ENCODE measurements at regions not wholly inside any gene's neighbourhood (a gene's known extent, or its start where the extent isn't known, plus 50 kb on each side); places are given as distances from the start of the nearest gene placed in this dataset.
"Not testable (repeated sequence)": the region's sequence is repeated elsewhere in the genome, so short reads cannot be mapped to it uniquely, and the experiment has no call there.

DNA sequence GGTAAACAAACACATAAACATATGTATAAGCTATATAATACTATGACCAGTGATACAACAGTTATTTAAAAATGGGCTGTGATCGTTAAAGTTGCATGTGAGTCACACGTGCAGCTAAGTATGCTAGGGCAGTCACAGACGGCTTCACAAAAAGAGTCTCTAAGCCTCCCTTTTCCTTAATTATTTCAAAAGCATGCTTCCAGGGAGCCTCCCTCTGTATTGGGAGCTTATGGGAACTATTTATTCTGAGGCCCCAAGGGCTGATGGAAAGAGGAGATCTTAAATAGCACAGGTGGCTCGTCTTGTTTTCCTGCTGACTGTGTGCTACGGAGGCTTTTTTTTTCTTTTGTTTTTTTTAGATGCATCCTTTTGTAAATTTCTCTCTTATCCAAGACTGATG lies 94.3 kb downstream of the ADCYAP1 start:
- no peak for FAIRE-seq

DNA sequence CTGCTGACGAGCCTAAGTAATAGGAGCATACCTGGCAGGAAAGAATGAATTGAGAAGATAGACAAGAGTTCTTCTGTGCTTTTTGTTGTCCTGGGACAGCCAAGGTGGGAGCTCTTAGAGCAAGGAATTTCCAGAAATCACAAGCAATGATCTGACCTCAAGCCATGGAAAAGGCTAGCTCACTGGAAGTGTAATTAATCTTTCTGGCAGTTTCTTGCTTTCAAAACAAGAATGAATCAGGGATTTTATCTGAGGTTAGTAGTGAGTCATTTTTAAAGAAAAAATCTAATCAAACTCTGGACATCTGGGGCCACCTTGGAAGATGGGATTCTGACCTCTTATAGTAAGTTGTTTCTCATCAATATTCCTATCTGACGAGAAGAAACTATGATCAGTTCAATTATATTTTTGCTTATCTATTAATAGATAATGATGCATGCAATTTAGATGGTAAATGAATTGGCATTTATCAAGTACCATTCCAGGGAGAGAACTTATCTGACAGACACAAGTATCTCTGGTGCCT lies 98.0 kb downstream of the ADCYAP1 start:
- no peak for FAIRE-seq

DNA sequence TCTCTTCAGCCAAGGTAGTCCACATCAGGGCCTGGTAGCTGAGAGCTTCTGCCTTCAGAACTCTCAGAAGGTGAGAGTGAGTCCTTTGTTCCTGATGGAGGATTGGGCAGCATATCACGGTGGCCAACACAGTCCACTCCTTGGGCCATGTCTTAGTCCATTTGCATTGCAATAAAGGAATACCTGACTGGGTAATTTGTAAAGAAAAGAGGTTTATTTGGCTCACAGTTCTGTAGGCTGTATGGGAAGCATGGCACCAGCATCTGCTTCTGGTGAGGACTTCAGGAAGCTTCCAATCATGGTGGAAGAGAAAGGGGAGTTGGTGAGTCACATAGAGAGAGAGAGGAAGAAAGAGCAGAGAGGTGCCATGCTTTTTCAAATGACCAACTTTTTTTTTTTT lies 98.8 kb downstream of the ADCYAP1 start:
- no peak for FAIRE-seq

GRCh38 chr18:1006304-1006703 lies 101.6 kb downstream of the ADCYAP1 start:
- no peak for FAIRE-seq

GRCh38 chr18:1006965-1007364 lies 102.3 kb downstream of the ADCYAP1 start:
- FAIRE-seq: no peak

- no peak for FAIRE-seq
Measured at GRCh38 chr18:1011349-1011748, 106.7 kb downstream of the ADCYAP1 start.

- FAIRE-seq: no peak
Measured at GRCh38 chr18:1012775-1013174, 108.1 kb downstream of the ADCYAP1 start.

GRCh38 chr18:1013951-1014350 lies 109.3 kb downstream of the ADCYAP1 start:
- FAIRE-seq: no peak

DNA sequence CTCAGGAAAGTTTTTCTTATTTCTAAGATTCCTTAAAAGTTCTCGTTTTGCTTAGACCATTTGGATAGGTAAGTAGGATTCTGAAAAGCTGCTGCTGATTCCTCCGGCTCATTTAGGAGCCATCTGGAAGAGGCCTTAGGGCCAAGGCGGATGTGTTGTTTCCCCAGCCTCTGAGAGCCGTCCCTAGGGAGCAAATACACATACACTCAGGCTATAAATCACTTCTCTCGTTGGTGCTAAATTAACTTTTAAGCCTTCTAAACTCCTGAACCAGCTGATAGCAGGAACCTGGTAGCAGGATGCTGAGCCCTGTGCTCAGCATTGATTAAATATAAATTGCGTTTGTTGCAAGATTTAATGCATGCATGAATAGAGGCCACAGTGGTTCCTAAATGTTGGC lies 109.8 kb downstream of the ADCYAP1 start:
- FAIRE-seq: no peak

DNA sequence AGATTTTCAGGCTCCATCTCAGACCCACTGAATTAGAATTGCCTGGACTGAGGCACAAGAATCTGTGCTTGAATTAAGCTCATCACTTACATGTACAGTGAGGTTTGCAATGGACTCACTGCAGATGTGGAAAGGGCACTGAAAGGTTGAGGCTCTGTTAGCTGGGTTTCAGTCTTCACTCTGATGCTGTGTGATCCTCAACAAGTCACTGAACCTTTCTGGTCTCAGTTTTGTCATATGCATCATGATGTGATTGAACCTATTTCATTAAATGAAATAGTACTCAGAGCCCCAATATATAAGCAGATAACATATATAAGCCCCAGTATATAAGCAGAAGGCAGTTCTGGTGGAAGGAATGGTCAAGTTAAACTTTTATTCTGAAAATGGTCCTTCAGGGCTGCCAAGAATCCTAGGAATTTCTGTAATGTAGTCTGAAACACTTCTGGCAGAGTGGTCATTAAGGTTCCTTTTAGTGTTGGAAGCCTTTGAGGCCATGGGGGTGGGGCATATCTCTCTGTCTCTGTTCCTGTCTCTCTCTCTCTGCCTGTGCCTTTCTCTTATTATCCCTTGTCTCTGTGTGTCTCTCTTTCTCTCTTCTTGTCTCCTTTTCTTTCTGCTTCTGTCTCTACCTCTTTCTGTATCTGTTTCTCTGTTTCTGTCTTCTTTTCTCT lies 110.4 kb downstream of the ADCYAP1 start:
- FAIRE-seq: no peak

- FAIRE-seq: no peak
Measured at GRCh38 chr18:1015777-1016176, 111.1 kb downstream of the ADCYAP1 start.

DNA sequence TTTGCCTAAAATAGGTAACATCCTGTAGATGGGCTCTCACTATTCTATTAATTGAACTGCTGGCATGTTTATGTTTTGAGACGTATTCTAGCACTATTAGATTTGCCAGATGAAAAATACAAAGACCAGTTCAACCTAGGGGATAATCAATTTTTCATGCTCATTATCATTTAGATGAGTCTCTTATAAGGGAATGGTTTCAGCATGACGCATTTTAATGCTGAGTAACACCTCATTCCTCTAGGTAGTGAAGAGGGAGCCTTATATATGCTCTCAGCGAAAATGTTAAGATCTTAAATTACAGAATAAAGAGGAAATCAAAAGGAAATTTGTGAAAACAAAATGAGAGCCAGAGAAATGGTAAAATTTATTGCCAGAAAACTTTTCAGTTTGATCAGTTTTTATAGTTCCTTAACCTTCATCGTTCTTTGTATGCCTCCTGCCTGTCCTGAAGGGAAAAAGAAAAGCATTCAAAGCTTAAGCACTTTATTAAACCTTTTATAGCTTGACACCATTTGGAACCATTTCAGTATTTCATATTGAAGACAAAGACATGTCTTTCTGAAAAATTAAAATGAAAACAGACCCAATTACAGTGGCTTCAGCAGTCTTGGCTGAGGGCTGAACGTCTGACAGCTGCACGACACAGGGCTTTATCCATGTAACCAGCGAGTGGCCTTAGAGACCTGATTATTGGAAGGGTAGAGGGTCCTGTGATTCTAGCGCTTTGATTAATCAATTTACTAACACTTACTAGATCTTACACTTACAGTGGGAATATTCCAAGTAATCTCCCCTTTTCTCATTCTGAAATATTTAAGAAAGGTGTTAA lies 112.8 kb downstream of the ADCYAP1 start:
- FAIRE-seq: no peak

DNA sequence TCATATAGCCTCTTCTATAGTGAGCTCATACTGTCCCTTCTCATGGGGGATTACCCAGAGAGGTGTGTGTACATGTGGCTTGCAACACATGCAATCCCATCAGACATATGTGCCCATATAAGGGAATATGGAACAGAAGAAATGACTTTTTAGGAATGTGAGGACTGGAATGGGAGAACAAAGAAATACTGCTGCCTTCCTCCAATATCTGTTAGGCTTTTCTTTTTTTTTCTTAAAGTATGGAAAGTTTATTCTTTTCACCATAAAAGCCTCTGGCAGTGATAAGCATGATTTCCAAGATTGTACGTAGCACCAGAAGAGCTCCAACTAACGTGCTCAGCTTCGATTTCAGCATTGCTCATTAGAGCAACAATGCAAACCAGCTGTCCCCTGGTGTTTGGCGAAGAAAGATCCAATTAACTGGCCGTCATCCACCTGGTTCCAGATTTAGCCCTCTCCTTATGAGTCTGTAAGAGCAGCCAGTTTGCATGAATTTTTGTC lies 113.6 kb downstream of the ADCYAP1 start:
- FAIRE-seq: no peak

DNA sequence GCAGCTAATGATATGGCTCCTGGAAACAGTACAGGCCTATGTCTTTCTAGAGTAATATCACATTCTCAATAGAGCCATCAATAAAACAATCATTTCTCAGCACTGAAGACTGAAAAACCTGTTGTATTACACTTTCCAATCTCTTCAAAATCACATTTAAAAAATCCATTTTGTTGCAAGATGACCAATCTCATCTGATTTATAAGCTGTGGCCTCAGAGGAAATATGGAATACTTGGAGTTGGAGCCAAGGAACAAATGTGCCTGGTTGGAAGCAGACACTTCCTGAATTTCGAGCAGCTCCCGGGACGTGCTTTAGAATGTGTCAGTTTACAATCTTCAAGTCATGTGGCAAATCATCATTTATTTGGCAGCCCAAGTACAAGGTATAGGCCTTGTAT lies 114.5 kb downstream of the ADCYAP1 start:
- no peak for FAIRE-seq

- FAIRE-seq: no peak
Measured at GRCh38 chr18:1020731-1021344, 116.2 kb downstream of the ADCYAP1 start.

GRCh38 chr18:1026930-1027329 lies 122.3 kb downstream of the ADCYAP1 start:
- FAIRE-seq: no peak

- not testable (repeated sequence) for FAIRE-seq
Measured at GRCh38 chr18:1033092-1033491, 128.4 kb downstream of the ADCYAP1 start.

- no peak for FAIRE-seq
Measured at GRCh38 chr18:1034971-1035370, 130.3 kb downstream of the ADCYAP1 start.

GRCh38 chr18:1036926-1037325 lies 132.3 kb downstream of the ADCYAP1 start:
- no peak for FAIRE-seq

DNA sequence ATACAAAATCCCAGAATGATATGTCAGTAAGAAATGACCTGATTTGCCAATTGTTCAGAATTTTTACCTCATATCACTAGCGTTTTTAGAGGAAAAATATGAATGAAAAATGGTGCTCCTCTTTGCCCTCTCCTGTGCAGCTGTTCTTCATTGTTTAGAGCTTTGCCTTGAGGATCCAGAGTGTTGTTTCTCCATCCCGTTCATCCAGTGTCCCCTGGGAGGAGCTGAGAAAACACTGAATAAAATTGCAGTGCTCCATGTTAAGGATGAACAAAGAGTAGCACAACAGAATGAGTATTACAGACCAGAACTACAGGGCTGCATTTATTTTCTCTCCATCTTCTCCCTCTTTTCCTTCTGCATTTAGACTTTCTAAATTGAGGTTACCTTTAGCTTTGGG lies 133.1 kb downstream of the ADCYAP1 start:
- no peak for FAIRE-seq

DNA sequence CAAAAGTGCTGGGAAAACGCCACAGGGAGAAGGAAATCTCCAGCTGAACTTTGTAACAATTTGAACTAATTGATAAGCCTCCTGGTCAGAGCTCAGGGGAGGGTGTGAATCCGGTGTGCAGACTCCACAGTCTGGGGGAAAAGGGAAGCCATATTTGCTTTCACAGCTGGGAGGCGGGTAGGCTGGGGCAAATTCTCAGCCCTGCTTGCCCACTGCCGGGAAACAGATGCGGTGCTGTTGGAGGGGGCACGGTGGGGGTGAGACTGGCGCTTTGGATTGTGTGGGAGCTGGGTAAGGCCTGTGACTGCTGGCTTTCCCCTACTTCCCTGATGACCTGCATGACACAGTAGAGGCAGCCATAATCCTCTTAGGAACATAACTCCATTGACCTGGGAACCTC lies 134.8 kb downstream of the ADCYAP1 start:
- FAIRE-seq: no peak

GRCh38 chr18:1043039-1043438 lies 138.4 kb downstream of the ADCYAP1 start:
- FAIRE-seq: not testable (repeated sequence)

DNA sequence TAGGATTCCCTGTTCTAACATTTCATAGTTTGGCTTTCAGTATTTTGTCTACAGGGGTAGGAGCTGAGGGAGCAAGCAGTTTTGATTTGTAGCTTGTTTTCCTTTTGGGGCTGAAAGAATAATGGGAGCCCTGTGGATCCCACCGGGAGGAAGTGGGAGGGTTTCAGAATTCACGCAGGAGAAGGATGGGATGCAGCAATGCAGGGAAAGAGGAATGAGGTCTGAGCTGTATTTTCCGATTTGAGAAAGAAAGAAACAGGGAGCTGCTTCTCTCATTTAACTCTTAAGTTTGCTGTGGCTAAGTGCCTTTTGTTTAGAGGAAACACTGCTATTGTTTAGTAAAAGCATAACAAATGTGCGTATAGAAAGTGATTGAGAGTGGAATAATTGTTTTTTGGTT lies 141.0 kb downstream of the ADCYAP1 start:
- no peak for FAIRE-seq

DNA sequence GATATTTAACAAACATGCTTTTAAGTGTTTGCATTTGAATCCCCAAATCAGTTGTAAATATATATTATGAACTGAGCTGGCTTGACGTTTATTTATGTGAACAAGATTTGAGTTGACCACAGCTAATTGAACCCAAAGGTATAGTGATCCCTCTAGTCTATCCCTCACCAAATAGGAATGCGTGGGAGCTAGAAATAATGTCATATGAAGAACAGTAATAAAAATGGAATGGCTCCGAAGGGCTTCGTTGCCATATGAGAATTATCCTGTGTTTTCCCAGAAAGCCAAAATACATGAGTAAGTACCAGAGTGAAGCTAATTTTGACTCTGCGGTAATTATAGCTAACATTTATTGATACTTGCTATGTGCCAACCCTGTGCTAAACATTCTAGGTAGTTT lies 142.7 kb downstream of the ADCYAP1 start:
- FAIRE-seq: no peak

Data from G401.6 (cell line).